HPDE6-E6E7 (cell line): ENCODE measurements at regions not wholly inside any gene's neighbourhood (a gene's known extent, or its start where the extent isn't known, plus 50 kb on each side); places are given as distances from the start of the nearest gene placed in this dataset.
"Not testable (repeated sequence)": the region's sequence is repeated elsewhere in the genome, so short reads cannot be mapped to it uniquely, and the experiment has no call there.

Experiments
- DNase-seq: peaks from one replicate; pipeline ENCODE4 v3.0.0; 2011; ENCODE audit warnings: missing footprints; ENCODE audit errors: extremely low spot score

DNA sequence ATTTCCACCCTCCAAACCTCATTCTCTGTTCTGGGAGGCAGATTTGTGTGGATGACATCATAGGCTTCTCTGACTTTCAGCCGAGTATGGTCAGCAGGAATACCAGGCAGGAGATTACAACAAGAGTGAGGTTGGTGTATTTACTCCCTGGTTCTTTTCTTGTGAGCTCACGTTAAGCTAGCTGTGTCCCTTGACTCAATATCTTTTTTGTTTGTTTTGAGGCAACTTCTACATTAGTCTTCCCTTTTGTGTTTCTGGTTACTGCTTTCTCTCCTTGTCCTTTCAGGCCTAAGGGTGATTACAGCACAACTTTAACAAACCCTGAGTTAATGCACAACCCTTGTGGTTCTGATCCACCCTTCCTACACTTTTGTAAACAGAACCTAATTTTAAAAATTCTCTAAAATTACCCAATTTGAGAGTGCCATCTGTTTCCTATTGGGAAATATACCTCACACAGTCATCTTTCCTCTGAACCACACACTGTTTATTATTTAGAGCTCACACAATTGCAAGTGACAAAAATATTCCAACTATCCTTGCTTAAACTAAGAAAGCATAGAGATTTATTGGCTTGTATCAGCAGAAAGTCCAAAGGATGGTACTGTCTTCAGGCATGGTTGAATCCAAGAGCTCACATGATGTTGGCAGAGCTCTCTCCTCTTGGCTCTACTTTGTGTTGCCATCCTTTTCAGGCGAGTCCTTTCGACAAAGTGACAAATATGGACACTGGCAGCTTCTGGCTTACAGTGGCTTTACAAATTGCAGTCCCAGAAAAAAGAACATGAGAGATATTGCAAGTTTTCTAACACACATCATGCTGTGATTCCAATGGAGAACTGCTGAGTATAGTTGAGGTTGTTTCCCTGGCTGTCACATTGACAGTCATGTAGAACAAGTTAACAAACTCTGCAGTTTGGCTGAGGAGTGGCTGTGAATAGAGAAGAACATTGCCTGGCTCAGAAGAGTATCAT lies 150.5 kb upstream of the DDIT4L start:
- DNase-seq: no peak

DNA sequence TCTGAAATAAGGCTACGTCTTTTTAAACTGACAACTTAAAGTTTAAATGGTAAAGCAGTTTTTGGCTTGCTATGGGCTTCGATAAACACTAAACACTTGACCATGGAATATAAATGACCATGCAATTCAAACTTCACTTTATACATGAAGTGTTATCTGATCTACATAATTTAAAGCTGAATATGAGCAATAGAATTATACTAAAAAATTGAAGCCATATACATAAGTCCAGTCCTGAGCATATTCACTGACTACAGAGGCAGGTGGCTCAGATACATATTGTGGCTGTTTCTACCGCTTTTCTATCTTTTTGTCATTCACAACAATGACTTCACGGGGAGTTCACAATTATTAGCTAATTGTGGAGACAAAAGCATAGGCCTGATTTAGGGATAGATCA lies 149.6 kb upstream of the DDIT4L start:
- DNase-seq: no peak

DNA sequence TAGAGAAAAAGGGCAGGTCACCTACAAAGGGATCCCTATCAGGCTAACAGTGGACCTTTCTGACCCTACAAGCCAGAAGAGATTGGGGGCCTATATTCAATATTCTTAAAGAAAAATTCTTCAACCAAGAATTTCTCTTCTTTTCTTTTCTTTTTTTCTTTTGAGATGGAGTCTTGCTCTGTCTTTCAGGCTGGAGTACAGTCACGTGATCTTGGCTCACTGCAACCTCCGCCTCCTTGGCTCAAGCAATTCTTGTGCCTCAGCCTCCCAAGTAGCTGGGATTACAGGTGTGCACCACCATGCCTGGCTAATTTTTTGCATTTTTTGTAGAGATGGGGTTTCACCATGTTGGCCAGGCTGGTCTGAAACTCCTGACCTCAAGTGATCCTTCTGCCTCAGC lies 143.2 kb upstream of the DDIT4L start:
- DNase-seq: not testable (repeated sequence)

DNA sequence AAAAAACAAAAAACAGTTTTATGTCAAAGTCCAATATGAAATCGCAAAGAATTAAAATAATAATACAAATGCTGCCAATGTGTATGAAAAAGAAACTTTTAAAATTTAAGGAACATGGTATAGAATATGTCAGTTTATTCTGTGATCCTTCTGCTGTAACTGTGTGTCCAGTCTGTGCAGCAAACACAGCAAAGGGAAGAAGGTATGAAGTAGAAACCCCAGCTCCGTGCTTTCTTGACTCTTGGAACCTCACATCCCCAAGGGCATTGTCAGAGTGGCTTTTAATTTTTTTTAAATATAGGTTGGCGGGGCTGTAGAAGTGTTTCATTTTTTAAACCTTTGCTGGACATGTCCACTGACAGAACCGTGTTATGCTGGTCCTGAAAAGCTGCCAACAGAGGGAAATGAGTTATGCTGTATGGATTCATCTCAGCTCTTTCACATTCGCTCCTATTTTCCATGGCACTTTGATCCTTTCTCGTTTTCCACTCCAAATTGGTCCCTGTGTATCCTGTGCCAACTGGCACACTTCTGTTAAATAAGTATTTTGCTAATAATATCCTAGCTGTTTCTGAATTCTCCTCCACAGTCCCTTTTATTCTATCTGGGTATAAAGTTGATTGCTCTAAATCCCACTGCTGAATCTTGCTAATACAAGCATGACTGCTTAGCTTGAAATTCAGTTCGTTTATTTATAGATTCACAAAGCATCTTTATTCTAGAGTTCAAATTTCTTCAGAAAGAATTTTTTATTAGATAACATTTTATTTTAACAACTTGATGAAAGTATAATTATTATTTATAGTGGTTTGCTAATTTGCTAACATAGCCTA lies 127.0 kb upstream of the DDIT4L start:
- DNase-seq: no peak

DNA sequence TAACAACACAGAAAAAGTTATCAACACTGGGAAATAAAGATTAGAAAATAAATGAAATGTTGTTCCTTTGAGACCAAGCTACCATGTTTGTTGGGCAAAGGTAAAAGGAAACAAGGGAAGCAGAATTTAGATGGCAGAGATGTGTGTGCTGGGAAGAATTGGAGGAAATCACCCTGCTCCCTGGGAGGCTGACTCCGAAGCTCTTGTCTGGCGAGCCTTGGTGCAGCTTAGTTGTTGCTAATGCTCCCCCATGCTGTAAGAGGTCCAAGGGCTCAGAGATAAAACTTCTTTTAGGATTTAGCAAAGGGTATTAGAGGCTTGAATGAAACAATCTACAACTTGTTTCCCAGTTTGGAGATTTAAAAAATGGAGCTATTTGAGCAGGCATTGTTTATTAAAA lies 123.8 kb upstream of the DDIT4L start:
- DNase-seq: no peak

DNA sequence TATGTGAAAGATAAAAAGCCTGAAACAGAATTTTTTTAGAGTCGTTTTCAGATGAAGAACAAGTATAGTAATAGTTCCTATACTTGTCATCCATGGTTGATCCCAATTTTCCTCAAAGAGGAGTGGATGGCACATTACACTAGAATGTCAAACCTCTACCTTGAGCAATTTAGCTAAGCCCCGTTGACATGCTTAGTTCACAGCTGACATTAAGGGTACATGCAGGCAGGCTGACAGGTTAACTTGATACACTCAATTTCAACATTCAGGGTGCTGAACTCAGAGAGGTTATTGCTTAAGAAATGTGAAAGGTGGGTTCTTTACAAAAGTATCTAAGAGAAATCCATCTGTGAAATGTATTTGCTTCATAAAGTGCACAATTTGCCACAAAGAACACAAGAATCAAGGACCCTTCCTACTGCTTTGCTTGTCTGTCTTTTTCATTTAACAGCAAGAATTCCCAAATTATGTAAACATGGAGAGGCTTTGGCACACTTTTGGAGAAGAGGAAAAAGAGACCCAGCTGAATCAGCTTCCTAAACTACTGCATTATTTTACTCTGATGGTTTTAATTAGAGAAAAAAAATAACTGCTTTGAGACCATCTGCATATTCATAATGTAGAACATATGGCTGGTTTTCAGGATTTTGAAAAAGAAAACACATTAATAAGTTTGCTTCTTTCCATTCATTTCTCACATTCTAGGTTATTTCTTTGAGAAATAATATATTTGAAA lies 122.5 kb upstream of the DDIT4L start:
- DNase-seq: no peak

DNA sequence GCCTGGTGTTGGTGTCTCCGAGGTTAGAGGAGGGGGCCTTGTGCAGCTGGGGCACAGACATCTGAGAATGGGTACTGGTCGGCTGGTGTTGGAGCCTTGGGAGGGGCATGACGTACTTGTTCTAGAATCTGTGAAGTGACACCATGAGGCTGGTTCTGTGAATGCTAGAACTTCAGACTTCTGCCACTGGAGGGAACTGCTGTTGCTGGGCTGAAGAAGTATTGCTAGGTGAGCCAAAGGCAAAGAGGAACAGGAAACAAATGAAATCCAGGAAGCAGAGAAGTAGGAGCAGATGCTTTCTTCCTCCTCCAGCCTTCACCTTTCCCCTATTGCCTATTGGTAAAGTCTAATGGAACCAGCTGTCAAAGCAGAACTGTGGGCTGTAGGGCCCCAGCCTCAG lies 120.9 kb upstream of the DDIT4L start:
- DNase-seq: peak; percentile 41

DNA sequence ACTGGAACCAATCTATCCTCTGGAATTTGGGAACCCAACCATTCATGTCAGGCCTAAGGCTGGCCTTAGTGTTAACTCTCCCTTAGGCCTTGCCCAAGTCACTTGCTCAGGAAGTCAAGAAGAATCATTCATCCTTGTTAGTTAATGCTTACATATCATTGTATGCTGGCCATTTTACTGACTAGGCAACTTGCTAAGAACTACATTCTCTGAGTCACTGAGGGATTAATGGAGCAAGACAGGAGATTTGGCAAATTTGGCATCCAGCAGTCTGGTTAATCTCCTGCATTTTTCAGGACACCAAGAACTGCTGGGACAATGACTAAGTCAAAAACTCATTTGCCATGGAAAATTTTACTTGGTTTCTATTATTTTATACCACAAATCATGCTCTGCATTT lies 115.8 kb upstream of the DDIT4L start:
- no peak for DNase-seq

DNA sequence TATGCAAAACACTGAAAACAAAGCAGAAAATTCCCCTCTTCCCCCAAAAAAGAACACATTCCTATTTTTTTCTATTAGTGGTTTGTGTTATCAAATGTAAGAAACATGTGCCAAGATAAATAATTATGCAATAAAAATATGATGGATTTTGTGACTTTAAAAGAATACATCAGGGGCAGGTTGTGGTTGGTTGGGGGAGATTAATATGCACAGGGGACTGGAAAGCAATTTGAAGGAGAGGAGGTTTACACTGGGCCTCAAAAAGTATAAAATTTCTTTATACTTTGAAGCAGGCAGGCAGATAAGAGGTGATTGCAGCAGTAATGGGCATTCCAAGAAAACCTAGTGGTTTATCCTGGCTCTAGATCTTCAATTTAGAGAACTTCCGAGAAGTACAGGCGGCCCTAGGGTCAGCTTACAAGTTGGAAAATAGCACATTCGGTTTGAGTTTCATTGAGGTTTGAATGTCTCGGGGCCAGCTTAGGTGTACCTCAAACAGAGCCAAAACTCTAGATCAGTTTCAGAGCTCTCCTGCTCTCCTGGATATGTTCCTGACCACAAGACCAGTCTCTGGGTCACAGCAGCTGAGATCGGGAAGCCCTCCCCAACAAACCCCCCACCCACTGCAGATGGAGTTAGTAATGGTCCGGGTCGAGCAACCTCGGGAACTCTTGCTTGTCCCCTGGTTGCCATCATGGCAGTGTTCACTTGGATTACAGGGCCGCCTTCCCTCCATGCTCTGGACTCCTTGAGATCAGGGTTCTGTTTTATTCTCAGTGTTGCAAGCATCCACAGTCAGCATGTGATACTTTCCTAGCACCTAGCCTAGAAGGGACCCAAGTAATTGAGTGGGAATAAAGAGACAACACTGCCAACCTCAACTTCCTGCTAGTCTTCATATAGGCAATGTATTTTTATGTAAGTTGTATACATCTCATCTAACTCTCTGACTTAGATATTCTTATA lies 112.1 kb upstream of the DDIT4L start:
- no peak for DNase-seq

DNA sequence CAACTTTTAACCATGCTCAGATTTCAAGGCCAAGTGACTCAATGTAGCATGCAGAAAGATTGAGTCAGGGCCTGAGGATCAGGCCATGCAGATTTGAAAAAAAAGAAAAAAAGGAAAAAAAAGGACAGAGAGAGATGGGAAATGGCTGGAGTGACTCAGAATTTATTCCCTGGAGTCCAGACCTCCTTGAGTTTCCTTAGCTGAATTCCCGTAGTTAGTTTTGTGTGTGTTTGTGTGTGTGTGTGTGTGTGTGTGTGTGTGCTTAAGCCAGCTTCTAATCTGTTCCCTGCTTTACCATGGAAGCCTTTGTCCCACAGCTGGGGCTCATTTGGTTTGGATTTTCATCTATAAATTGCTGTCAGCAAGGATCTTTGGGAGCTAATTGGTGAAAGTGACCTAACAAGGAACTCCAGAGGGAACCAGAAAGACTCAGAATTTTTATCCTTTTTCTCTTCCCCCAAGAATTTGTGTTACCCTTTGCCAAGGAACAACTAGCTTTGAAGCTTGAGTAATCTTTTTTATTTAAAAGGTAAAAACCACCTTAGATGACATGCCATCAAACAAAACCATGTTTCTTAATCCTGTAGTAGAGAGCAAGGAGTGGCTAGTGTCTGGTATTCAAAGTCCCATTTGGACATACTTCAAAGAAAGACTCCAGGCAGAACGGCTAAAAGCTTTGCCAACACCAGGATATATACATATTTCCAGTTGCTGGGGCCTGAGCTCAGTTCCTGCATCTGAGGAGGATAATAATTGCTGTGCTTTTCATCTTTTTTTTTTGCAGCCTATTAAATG lies 109.0 kb upstream of the DDIT4L start:
- no peak for DNase-seq

DNA sequence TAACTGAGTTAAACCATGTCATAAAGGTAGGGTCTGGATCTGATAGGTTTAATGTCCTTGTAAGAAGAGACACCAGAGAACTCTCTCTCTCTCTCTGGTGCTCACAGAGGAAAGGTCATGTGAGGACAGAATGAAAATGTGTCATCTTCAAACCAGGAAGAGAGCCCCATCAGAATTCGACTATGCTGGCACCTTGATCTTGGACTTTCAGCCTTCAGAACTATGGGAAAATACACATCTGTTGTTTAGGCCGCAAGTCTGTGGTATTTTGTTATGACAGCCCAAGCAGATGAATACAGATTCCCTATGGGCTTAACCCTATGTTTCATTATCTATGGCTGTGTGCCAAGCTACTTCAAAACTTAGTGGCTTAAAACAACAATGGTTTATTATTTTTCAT lies 105.5 kb upstream of the DDIT4L start:
- no peak for DNase-seq

DNA sequence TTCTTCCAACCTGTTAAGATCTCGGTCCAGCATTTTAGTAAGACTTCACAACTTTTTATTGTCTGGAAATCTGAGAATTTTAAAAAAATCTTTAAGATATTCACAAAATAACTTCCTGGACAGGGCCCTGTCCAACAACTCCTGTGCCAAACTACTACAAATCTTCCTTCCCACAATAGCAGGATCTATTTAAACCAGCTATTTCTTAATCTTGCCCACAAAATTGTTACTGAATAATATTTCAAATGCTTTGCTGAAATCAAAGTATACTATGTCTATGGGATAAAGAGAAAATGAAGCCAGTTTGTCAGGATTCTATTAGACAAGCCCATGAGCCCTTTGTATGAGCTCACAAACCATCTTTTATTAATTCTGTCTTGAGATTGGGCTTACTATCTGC lies 104.1 kb upstream of the DDIT4L start:
- DNase-seq: no peak

DNA sequence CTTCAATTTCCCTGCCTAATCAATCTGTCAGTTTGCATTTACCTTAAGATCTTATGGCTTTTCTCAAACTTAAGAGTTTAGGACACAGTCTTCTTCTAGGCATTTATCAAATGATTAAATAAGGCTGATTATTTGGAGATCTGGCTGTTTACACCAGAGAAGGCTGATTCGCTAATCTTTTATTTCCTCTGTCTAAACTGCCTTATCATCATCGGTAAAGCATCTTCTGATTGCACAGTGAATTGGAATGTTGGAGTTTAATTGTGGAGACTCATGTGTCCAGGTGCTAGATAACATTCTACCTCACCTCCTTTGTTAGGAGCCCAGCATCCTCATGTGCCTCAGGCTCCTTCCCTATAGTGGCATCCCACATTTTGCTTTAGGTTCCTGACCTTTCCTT lies 100.3 kb upstream of the DDIT4L start:
- DNase-seq: no peak

DNA sequence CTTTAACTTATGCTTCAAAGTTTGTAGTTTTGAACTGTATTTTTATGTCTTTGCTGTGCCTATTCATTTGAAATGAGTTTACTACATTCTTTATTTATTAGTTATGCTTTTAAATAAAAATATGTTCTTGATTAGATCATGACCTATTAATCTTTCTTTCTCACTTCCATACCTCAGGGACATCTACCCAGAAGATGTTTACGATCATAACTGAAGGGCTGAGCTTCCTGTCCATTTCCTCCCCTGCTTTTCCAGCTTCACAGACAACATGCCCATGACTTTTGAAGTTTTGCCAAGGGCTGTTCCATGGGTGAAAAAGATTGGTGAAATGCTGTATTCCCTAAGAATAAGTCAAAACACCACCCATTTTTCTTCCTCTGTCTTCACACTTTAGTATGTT lies 99.7 kb upstream of the DDIT4L start:
- no peak for DNase-seq

DNA sequence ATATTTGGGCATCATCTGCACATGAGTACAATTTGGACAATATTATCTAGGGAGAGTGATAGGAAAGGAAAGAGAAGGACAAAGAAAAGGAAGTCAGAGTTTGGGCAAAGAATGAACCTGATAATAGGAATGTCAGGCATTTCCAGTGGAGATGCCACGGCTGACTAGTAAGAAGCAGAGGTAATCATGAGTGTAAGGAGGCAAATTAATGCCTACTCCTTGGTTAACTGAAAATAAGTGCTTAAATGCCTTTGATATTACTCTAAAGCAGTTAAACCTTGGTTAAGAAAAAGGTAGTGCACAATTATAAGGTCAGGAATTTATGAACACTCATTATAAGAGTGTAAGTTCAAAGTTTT lies 99.2 kb upstream of the DDIT4L start:
- no peak for DNase-seq

DNA sequence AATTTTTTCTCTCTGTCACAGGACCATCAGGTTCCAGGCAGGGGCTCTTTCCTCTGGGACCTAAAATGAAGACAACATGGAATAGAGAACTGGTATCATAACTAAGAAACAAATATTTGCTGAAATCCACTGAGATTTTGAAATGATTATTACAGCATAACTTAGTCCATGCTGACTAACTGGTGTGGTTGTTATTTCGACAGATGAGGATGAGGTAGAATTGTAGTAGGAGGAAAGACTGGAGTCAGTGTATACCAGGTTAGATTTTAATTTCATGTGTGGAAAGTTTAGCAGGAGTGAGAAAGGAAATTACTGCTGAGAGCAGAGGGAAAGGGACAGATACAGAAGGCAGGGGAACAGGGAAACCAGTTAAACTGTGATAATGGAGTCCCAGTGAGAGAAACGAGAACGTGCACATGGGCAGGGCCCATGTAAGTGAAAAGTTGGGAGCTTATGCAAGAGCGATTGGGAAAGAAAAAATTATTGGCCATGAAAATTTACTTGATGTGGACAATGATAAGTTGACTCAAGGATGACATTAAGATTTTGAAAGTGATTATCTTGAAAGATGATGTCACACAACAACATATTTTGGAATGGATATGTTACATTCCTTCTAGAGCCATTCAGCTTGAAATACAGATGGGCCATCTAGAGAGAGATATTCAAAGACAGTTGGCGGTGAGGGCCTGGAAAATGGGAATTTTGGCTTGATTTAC lies 98.7 kb upstream of the DDIT4L start:
- no peak for DNase-seq

DNA sequence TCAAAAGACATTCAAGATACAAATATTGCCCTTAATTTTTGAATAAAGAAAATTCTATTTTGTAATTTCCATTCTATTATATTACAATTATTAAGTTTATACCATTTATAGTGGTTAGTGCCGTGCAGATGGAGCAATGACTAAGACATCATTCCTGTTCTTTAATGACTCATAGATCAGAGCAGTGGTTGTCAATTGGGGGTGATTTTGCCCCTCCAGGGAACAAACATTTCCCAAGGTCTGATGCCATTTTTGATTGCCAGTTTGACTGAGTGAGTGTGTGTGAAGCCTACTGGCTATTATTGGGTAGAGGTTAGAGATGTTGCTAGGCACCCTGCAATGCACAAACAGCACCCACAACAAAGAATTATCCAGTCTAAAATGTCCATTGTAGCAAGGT lies 97.9 kb upstream of the DDIT4L start:
- no peak for DNase-seq

DNA sequence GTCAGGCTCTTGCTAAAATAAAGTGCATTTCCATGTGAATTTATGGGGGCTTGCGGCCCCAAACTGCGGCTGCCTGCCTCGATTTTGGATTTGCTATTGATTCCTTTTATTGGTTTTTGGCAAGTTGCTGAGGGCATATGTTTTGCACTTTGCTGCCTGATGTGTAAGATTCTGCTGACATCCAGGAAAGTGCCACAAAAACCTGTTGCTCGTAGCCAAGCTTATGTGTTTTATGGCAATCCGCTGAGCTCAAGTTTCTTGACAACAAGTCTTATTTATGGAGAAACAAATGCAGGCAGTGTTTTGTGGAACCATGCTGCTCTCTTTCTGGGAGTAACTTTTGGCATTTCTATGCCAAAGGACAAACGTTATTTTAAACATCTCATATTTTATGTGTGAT lies 97.3 kb upstream of the DDIT4L start:
- no peak for DNase-seq

DNA sequence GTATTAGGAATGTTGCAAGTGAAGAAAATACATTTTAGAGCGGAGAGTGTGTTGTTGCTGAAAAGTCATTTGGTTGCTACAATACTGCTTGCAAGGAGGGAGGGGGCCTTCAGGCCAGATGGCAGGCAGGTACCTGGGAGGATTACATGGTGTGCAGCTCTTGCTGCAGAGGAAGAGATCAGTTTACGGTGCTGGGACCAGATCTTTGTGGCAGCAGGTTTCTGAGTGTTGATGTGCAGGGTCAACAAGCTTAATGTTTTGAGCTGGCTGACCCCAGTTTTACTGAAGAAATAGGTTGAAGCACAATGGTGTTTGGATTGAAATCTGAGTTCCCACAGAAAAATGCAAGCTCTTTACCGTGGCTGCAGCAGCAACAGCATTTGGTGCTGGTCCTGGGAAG lies 96.4 kb upstream of the DDIT4L start:
- DNase-seq: no peak

DNA sequence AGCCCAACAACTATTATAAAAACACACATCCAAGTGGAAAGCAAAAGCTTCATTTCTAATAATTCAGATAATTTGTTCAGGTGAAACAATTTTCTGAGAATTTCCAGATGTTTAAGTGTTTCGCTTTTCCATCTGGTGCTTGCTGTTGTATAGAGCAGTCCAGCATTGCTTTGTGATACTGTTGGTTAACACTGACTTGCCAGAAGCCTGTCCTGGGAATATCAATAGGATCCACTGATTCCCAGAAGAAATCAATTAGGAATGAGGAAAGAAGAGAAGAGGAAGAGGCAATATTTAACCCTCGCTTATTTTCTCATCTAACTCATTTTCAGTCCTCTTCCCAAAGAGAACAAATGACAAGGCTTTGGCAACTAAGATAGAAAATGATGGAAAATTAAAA lies 94.9 kb upstream of the DDIT4L start:
- DNase-seq: no peak
